ENCODE measurements at regions not wholly inside any gene's neighbourhood (a gene's known extent, or its start where the extent isn't known, plus 50 kb on each side); places are given as distances from the start of the nearest gene placed in this dataset.

GRCh38 chr6:76593668-76594067, 521.2 kb upstream of the IMPG1 start:
- TF ChIP-seq, protein P1, sequence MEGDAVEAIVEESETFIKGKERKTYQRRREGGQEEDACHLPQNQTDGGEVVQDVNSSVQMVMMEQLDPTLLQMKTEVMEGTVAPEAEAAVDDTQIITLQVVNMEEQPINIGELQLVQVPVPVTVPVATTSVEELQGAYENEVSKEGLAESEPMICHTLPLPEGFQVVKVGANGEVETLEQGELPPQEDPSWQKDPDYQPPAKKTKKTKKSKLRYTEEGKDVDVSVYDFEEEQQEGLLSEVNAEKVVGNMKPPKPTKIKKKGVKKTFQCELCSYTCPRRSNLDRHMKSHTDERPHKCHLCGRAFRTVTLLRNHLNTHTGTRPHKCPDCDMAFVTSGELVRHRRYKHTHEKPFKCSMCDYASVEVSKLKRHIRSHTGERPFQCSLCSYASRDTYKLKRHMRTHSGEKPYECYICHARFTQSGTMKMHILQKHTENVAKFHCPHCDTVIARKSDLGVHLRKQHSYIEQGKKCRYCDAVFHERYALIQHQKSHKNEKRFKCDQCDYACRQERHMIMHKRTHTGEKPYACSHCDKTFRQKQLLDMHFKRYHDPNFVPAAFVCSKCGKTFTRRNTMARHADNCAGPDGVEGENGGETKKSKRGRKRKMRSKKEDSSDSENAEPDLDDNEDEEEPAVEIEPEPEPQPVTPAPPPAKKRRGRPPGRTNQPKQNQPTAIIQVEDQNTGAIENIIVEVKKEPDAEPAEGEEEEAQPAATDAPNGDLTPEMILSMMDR (IDR thresholded peaks at IDR 0.05): no peak
- TF ChIP-seq POLR2A (IDR thresholded peaks at IDR 0.05) (no peak), EP300 (IDR thresholded peaks at IDR 0.05) (no peak)
